HEK293T (cell line): ENCODE measurements at regions not wholly inside any gene's neighbourhood (a gene's known extent, or its start where the extent isn't known, plus 50 kb on each side); places are given as distances from the start of the nearest gene placed in this dataset.

Experiments used
- CTCF ChIA-PET: fragments of 350-600 bp; formaldehyde crosslinking; extraction: SDS; loops from one replicate; lab custom pipeline; 2021; ENCODE audit warnings: antibody characterized with exemption, inconsistent platforms; lab: Yijun Ruan, JAX
- POLR2A ChIA-PET: fragments of 350-600 bp; formaldehyde crosslinking; extraction: SDS; loops from one replicate; lab custom pipeline; 2020; ENCODE audit warnings: antibody characterized with exemption, inconsistent platforms; lab: Yijun Ruan, JAX
- DNase-seq: peaks from one replicate; pipeline ENCODE4 v3.0.0; 2012; ENCODE audit warnings: mixed read lengths; ENCODE audit errors: extremely low spot score
- ARNT ChIP-seq: fragments of 450-650 bp; IDR thresholded peaks from 2 replicates; pipeline ENCODE4 v1.6.1; 2017; ENCODE audit warnings: mild to moderate bottlenecking
- BHLHE40 ChIP-seq: fragments of 450-650 bp; IDR thresholded peaks from 2 replicates; pipeline ENCODE4 v1.6.1; 2016; ENCODE audit warnings: mild to moderate bottlenecking, moderate library complexity, borderline replicate concordance
- CTBP1 ChIP-seq: fragments of 450-650 bp; IDR thresholded peaks from 2 replicates; pipeline ENCODE4 v1.6.1; 2016; ENCODE audit warnings: borderline replicate concordance
- ELF4 ChIP-seq: fragments of 450-650 bp; IDR thresholded peaks from 2 replicates; pipeline ENCODE4 v1.6.1; 2017; ENCODE audit warnings: antibody characterized with exemption
- FOXA1 ChIP-seq: fragments of 450-650 bp; IDR thresholded peaks from 2 replicates; pipeline ENCODE4 v1.6.1; 2016; ENCODE audit warnings: mild to moderate bottlenecking
- FOXK2 ChIP-seq: fragments of 450-650 bp; IDR thresholded peaks from 2 replicates; pipeline ENCODE4 v1.6.1; 2016; ENCODE audit warnings: mild to moderate bottlenecking
- FOXM1 ChIP-seq: fragments of 450-650 bp; IDR thresholded peaks from 2 replicates; pipeline ENCODE4 v1.6.1; 2017; ENCODE audit warnings: mild to moderate bottlenecking, borderline replicate concordance
- HDGF ChIP-seq: fragments of 450-650 bp; IDR thresholded peaks from 2 replicates; pipeline ENCODE4 v1.6.1; 2017; ENCODE audit warnings: antibody characterized with exemption, borderline replicate concordance
- L3MBTL2 ChIP-seq: fragments of 450-650 bp; conservative IDR thresholded peaks from 2 replicates; pipeline ENCODE4 v1.6.1; 2016; ENCODE audit warnings: mild to moderate bottlenecking
- LEF1 ChIP-seq: fragments of 450-650 bp; IDR thresholded peaks from 2 replicates; pipeline ENCODE4 v1.6.1; 2017; ENCODE audit warnings: mild to moderate bottlenecking, borderline replicate concordance
- NFRKB ChIP-seq: fragments of 450-650 bp; IDR thresholded peaks from 2 replicates; pipeline ENCODE4 v1.6.1; 2016; ENCODE audit warnings: mild to moderate bottlenecking, moderate library complexity
- SP1 ChIP-seq: fragments of 450-650 bp; IDR thresholded peaks from 2 replicates; pipeline ENCODE4 v1.6.1; 2017
- SUZ12 ChIP-seq: fragments of 450-650 bp; IDR thresholded peaks from 2 replicates; pipeline ENCODE4 v1.6.1; 2016; ENCODE audit warnings: mild to moderate bottlenecking
- TARDBP ChIP-seq: fragments of 450-650 bp; IDR thresholded peaks from 2 replicates; pipeline ENCODE4 v1.6.1; 2016
- ZNF384 ChIP-seq: fragments of 450-650 bp; IDR thresholded peaks from 2 replicates; pipeline ENCODE4 v1.6.1; 2016
- TF ChIP-seq, protein P1 (sequence below): fragments of 450-650 bp; IDR thresholded peaks from 2 replicates; pipeline ENCODE4 v1.6.1; 2016

DNA sequence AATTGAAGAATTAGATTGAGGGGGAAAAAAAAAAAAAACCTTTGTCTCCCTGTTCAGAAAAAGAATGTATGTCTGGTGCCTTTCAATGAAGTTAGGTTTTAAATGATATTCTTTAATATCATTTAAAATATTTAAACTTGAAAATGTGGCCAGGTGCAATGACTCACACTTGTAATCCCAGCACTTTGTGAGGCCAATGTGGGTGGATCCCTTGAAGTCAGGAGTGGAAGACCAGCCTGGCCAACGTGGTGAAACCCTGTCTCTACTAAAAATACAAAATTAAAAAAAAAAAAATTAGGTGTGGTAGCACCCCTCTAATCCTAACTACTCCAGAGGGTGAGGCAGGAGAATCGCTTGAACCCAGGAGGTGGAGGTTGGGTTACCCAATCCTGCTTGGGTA is 111.1 kb upstream of the RASA1 start:
- DNase-seq = no peak
- ChIA-PET CTCF (no interaction called here), POLR2A (no interaction called here)
- TF ChIP-seq CTBP1 (no peak), L3MBTL2 (no peak), NFRKB (no peak)

DNA sequence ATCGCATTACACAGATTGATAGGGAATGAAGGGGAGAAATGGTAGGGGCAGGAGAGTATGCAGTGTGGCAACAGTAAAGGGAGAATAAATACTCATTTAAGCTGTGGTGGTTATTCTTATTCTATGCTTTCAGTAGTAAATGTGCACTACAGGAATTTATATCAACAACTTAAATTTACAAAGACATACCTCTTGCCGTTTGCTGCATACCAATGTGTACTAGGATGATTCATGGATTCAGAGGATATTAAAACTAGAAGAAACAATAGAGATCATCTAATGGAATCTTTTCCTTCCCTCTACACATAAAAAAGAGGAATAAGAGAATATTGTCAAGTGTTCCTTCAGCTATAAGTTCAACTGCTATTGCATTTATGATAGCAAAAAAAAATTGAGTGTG is 103.3 kb upstream of the RASA1 start:
- POLR2A ChIA-PET = no interaction called here
- TF ChIP-seq ELF4 (no peak), SP1 (no peak), BHLHE40 (no peak), HDGF (no peak), NFRKB (no peak), ZNF384 (no peak), FOXA1 (no peak), SUZ12 (no peak), CTBP1 (no peak), L3MBTL2 (no peak), LEF1 (no peak), ARNT (no peak)
- TF ChIP-seq, protein P1, sequence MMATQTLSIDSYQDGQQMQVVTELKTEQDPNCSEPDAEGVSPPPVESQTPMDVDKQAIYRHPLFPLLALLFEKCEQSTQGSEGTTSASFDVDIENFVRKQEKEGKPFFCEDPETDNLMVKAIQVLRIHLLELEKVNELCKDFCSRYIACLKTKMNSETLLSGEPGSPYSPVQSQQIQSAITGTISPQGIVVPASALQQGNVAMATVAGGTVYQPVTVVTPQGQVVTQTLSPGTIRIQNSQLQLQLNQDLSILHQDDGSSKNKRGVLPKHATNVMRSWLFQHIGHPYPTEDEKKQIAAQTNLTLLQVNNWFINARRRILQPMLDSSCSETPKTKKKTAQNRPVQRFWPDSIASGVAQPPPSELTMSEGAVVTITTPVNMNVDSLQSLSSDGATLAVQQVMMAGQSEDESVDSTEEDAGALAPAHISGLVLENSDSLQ = no peak
- DNase-seq = no peak
- CTCF ChIA-PET = no interaction called here

DNA sequence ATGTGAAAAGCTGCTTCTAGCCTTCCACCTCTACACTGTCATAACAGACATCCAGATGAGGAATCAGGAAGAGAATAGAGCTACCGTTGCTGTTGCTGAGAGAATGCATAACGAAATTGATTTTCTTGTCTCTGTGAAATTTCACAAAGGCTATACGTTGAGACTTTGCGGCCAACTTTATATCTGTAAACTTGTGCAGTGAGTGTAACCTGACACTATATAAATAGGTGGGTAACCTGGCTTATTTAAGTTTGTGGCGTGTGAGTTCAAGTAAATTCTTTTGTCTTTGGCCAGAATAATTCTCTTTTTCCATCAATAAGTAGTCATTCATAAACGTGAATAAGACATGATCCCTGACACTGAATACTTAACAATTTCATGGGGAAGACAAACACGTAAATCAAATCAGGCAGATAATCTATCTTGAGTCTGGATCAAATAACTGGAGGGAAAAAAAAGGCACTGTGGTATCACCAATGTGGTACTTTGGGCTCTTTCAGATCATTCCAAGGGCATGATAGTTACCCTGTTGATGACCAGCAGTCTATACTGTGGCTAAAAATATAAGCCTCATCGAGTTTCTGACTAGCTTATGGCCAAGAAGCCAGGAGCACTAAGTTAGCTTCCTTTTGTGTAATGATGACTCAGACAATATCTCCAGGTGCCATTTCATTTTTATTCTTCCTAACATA is 98.2 kb upstream of the RASA1 start:
- no peak for DNase-seq
- TF ChIP-seq, protein P1 = peak; percentile 80
- TF ChIP-seq CTBP1 = no peak
- TF ChIP-seq SP1 = no peak
- TF ChIP-seq ELF4 = no peak
- POLR2A ChIA-PET = no interaction called here

DNA sequence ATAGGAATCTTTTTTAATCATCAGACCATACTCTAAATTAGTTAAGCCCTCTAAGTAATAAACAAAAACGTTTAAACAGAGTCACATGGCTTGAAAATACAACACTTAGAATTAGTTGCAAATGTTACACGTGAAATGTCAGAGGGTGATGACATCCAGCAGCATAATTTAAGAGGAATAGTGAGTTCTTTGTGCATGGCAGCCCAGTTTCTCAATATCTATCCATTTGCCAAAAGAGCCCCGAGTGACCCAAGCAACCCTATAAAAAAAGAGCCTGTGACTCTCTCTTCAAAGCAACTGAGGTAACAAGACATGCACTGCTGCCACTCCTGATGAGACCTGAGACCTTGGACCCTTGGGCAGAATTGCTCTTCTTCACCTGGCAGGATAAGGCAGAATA is 96.9 kb upstream of the RASA1 start:
- DNase-seq = no peak
- TF ChIP-seq SUZ12 (no peak), ZNF384 (no peak), LEF1 (no peak), NFRKB (no peak), HDGF (no peak)
- TF ChIP-seq, protein P1 = no peak
- ChIA-PET CTCF (no interaction called here), POLR2A (no interaction called here)

More for the DNA sequence above, 98.2 kb upstream of the RASA1 start:
- CTCF ChIA-PET = interaction anchor here (0.7 kb wide), 1 partner anchor 1758 kb away, joined by 3 read pairs; no protein-coding TSS in a partner anchor

DNA sequence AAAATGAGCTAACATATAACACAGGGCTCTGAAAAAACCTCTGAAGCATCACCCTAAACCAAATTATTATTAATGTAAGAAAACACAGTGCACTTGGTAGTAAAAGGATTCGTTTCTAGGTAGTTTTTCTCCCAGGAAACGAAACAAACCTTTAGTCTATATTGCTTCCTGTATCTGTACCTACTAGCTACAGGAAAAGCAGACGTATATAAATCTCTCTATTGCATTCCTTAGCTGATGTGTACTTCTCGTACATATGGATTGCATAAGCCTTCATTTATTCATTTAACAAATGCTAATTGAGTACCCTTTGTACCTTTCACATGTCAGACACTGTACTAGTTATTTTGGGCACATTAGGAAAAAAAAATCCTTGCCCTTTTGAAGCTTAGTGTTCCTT is 85.0 kb upstream of the RASA1 start:
- TF ChIP-seq ZNF384 (no peak), FOXK2 (no peak)
- ChIA-PET POLR2A (no interaction called here), CTCF (no interaction called here)
- DNase-seq = no peak

DNA sequence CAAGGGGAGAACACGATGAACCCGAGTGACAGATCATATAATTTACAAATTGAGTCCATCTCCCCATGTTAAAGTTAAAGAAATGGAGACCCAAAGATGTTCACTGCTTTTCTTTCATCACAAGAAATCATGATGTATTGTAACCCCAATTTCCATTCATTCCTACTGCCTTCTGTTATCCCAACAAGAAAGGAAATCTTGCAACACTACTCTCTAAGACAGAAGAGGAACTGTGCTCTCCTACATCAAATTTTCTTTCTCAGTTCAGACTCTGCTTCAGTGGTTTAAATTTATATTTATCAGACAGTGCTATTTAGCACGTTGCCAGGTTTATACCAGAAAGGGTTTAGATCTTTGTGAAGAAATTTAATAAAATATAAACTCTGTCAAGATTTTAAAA is 83.8 kb upstream of the RASA1 start:
- ChIA-PET CTCF (no interaction called here), POLR2A (no interaction called here)
- DNase-seq = no peak
- no peak for TF ChIP-seq ELF4
- no peak for TF ChIP-seq FOXA1
- TF ChIP-seq HDGF = no peak
- no peak for TF ChIP-seq LEF1
- TF ChIP-seq NFRKB = no peak
- no peak for TF ChIP-seq FOXM1
- TF ChIP-seq FOXK2 = no peak
- no peak for TF ChIP-seq CTBP1
- TF ChIP-seq BHLHE40 = no peak
- no peak for TF ChIP-seq ZNF384
- TF ChIP-seq SUZ12 = no peak
- no peak for TF ChIP-seq SP1
- TF ChIP-seq, protein P1 = no peak
- TF ChIP-seq TARDBP = no peak
- TF ChIP-seq ARNT = no peak
- no peak for TF ChIP-seq L3MBTL2

DNA sequence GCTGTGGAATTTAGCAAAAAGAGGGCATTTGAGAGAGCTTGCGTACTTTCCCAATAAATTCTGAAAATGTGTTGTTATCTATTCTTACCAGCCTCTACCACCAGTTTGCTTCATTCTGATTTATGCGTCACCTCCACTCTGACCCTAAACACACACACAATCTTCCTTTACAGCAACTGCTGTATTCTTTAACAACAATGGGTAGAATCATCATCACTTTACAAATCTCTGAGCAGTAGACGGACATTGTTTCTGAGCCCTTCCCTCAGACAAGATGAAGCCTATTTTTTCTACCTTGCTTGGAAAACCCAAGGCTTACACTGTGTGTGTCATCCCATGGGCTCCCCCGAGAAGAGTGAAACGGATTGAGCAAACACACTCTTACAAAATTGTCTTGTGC is 83.1 kb upstream of the RASA1 start:
- TF ChIP-seq FOXK2 (no peak), CTBP1 (no peak), LEF1 (no peak), FOXM1 (no peak), SP1 (no peak), L3MBTL2 (no peak), BHLHE40 (no peak), SUZ12 (no peak), NFRKB (no peak), TARDBP (no peak), ZNF384 (no peak), HDGF (no peak), ELF4 (no peak), FOXA1 (no peak), ARNT (no peak)
- TF ChIP-seq, protein P1 = no peak
- DNase-seq = no peak
- POLR2A ChIA-PET = no interaction called here
- CTCF ChIA-PET = no interaction called here
